ENCODE measurements at regions not wholly inside any gene's neighbourhood (a gene's known extent, or its start where the extent isn't known, plus 50 kb on each side); places are given as distances from the start of the nearest gene placed in this dataset.

- DNase-seq (no peak), ATAC-seq (ENCODE audit: low read depth) (no peak)
- no peak overlapping the region for H3K4me3 Mint-ChIP-seq
- H3K9me3 Mint-ChIP-seq: no peaks in the 10 kb centered on the region
- no peaks in the 10 kb centered on the region for H3K36me3 Mint-ChIP-seq
- POLR2A ChIA-PET: no interaction called here
- no peak overlapping the region for H3K27ac Mint-ChIP-seq
- no peaks in the 10 kb centered on the region for H3K4me1 Mint-ChIP-seq
- peaks cover 3% of the 10 kb centered on the region for H3K27me3 Mint-ChIP-seq
These were observed 87.7 kb downstream of the IYD start for GRCh38 chr6:150456466-150456865.

GRCh38 chr6:150456902-150457643 is 88.3 kb downstream of the IYD start:
- no peak overlapping the region for H3K27ac Mint-ChIP-seq
- H3K9me3 Mint-ChIP-seq: no peaks in the 10 kb centered on the region
- peaks cover 3% of the 10 kb centered on the region for H3K27me3 Mint-ChIP-seq
- H3K36me3 Mint-ChIP-seq: no peaks in the 10 kb centered on the region
- ATAC-seq (ENCODE audit: low read depth): no peak
- no peak for DNase-seq
- H3K4me3 Mint-ChIP-seq: no peak overlapping the region
- POLR2A ChIA-PET: no interaction called here
- no peaks in the 10 kb centered on the region for H3K4me1 Mint-ChIP-seq

GRCh38 chr6:150458579-150458978 is 89.8 kb downstream of the IYD start:
- no peak overlapping the region for H3K27ac Mint-ChIP-seq
- ATAC-seq (ENCODE audit: low read depth) (no peak), DNase-seq (no peak)
- H3K36me3 Mint-ChIP-seq: no peaks in the 10 kb centered on the region
- peaks cover 3% of the 10 kb centered on the region for H3K27me3 Mint-ChIP-seq
- no peaks in the 10 kb centered on the region for H3K9me3 Mint-ChIP-seq
- POLR2A ChIA-PET: no interaction called here
- no peak overlapping the region for H3K4me3 Mint-ChIP-seq
- H3K4me1 Mint-ChIP-seq: no peaks in the 10 kb centered on the region

GRCh38 chr6:150463852-150464251 is 95.0 kb downstream of the IYD start:
- ATAC-seq (ENCODE audit: low read depth): no peak
- Mint-ChIP-seq H3K4me3 (no peak overlapping the region), H3K9me3 (no peaks in the 10 kb centered on the region), H3K4me1 (no peaks in the 10 kb centered on the region), H3K27ac (no peak overlapping the region), H3K27me3 (peaks cover 16% of the 10 kb centered on the region), H3K36me3 (no peaks in the 10 kb centered on the region)
- no peak for DNase-seq
- POLR2A ChIA-PET: no interaction called here

GRCh38 chr6:150464966-150465365 is 96.2 kb downstream of the IYD start:
- H3K27ac Mint-ChIP-seq: no peak overlapping the region
- no peaks in the 10 kb centered on the region for H3K36me3 Mint-ChIP-seq
- no peaks in the 10 kb centered on the region for H3K4me1 Mint-ChIP-seq
- no peaks in the 10 kb centered on the region for H3K9me3 Mint-ChIP-seq
- POLR2A ChIA-PET: no interaction called here
- ATAC-seq (ENCODE audit: low read depth) (no peak), DNase-seq (no peak)
- no peak overlapping the region for H3K4me3 Mint-ChIP-seq
- H3K27me3 Mint-ChIP-seq: peaks cover 13% of the 10 kb centered on the region

- H3K9me3 Mint-ChIP-seq: no peaks in the 10 kb centered on the region
- DNase-seq (no peak), ATAC-seq (ENCODE audit: low read depth) (no peak)
- H3K27ac Mint-ChIP-seq: no peak overlapping the region
- no peak overlapping the region for H3K4me3 Mint-ChIP-seq
- no peaks in the 10 kb centered on the region for H3K36me3 Mint-ChIP-seq
- no peaks in the 10 kb centered on the region for H3K4me1 Mint-ChIP-seq
- peaks cover 13% of the 10 kb centered on the region for H3K27me3 Mint-ChIP-seq
- POLR2A ChIA-PET: no interaction called here
These were observed 96.8 kb downstream of the IYD start for GRCh38 chr6:150465610-150466009.

GRCh38 chr6:150466196-150466595 is 97.4 kb downstream of the IYD start:
- H3K4me3 Mint-ChIP-seq: no peak overlapping the region
- no peaks in the 10 kb centered on the region for H3K4me1 Mint-ChIP-seq
- no peak overlapping the region for H3K27ac Mint-ChIP-seq
- no peaks in the 10 kb centered on the region for H3K36me3 Mint-ChIP-seq
- H3K9me3 Mint-ChIP-seq: no peaks in the 10 kb centered on the region
- peaks cover 13% of the 10 kb centered on the region for H3K27me3 Mint-ChIP-seq
- POLR2A ChIA-PET: no interaction called here
- DNase-seq: no peak
- ATAC-seq (ENCODE audit: low read depth): no peak

GRCh38 chr6:150470131-150470530 is 101.3 kb downstream of the IYD start:
- Mint-ChIP-seq H3K27me3 (peaks cover 15% of the 10 kb centered on the region), H3K4me3 (no peak overlapping the region), H3K9me3 (no peaks in the 10 kb centered on the region), H3K36me3 (no peaks in the 10 kb centered on the region), H3K4me1 (no peaks in the 10 kb centered on the region), H3K27ac (no peak overlapping the region)
- POLR2A ChIA-PET: no interaction called here
- ATAC-seq (ENCODE audit: low read depth): no peak
- no peak for DNase-seq

GRCh38 chr6:150470960-150471665 is 102.3 kb downstream of the IYD start:
- POLR2A ChIA-PET: no interaction called here
- DNase-seq (no peak), ATAC-seq (ENCODE audit: low read depth) (no peak)
- no peak overlapping the region for H3K27ac Mint-ChIP-seq
- H3K36me3 Mint-ChIP-seq: no peaks in the 10 kb centered on the region
- peaks cover 10% of the 10 kb centered on the region for H3K27me3 Mint-ChIP-seq
- H3K4me3 Mint-ChIP-seq: no peak overlapping the region
- H3K9me3 Mint-ChIP-seq: no peaks in the 10 kb centered on the region
- H3K4me1 Mint-ChIP-seq: no peaks in the 10 kb centered on the region

- H3K9me3 Mint-ChIP-seq: peaks cover 2% of the 10 kb centered on the region
- no peak for ATAC-seq (ENCODE audit: low read depth)
- DNase-seq: no peak
- H3K27ac Mint-ChIP-seq: no peak overlapping the region
- peaks cover 11% of the 10 kb centered on the region for H3K27me3 Mint-ChIP-seq
- no peaks in the 10 kb centered on the region for H3K36me3 Mint-ChIP-seq
- POLR2A ChIA-PET: interaction anchor here (1.3 kb wide), 1 partner anchor 12 kb away, joined by 3 read pairs; no protein-coding TSS in a partner anchor
- H3K4me3 Mint-ChIP-seq: no peak overlapping the region
- no peaks in the 10 kb centered on the region for H3K4me1 Mint-ChIP-seq
These were observed 110.1 kb downstream of the IYD start for GRCh38 chr6:150478656-150479545.

- Mint-ChIP-seq H3K27me3 (peaks cover 6% of the 10 kb centered on the region), H3K4me3 (no peak overlapping the region), H3K27ac (no peak overlapping the region), H3K9me3 (peaks cover 2% of the 10 kb centered on the region), H3K36me3 (no peaks in the 10 kb centered on the region), H3K4me1 (no peaks in the 10 kb centered on the region)
- ATAC-seq (ENCODE audit: low read depth): no peak
- POLR2A ChIA-PET: no interaction called here
- no peak for DNase-seq
These were observed 114.1 kb downstream of the IYD start for GRCh38 chr6:150482883-150483409.

GRCh38 chr6:150485161-150485958 is 114.3 kb upstream of the PLEKHG1 start:
- Mint-ChIP-seq H3K27me3 (peaks cover 4% of the 10 kb centered on the region), H3K4me1 (no peaks in the 10 kb centered on the region), H3K4me3 (no peak overlapping the region), H3K27ac (no peak overlapping the region), H3K9me3 (peaks cover 2% of the 10 kb centered on the region), H3K36me3 (no peaks in the 10 kb centered on the region)
- DNase-seq: no peak
- no peak for ATAC-seq (ENCODE audit: low read depth)
- POLR2A ChIA-PET: no interaction called here

GRCh38 chr6:150486048-150486447 is 113.6 kb upstream of the PLEKHG1 start:
- Mint-ChIP-seq H3K9me3 (no peaks in the 10 kb centered on the region), H3K4me1 (peaks cover under 1% of the 10 kb centered on the region), H3K36me3 (no peaks in the 10 kb centered on the region), H3K27ac (no peak overlapping the region), H3K27me3 (peaks cover 2% of the 10 kb centered on the region), H3K4me3 (no peak overlapping the region)
- POLR2A ChIA-PET: no interaction called here
- DNase-seq: no peak
- ATAC-seq (ENCODE audit: low read depth): no peak

All from activated naive CD8-positive, alpha-beta T cell treated with anti-CD3 and anti-CD28 coated beads, Interleukin-2, amount 10 ng/mL, durations not matched to agents 7 days and 5 days (primary cell).